ENCODE measurements at regions not wholly inside any gene's neighbourhood (a gene's known extent, or its start where the extent isn't known, plus 50 kb on each side); places are given as distances from the start of the nearest gene placed in this dataset.

DNA sequence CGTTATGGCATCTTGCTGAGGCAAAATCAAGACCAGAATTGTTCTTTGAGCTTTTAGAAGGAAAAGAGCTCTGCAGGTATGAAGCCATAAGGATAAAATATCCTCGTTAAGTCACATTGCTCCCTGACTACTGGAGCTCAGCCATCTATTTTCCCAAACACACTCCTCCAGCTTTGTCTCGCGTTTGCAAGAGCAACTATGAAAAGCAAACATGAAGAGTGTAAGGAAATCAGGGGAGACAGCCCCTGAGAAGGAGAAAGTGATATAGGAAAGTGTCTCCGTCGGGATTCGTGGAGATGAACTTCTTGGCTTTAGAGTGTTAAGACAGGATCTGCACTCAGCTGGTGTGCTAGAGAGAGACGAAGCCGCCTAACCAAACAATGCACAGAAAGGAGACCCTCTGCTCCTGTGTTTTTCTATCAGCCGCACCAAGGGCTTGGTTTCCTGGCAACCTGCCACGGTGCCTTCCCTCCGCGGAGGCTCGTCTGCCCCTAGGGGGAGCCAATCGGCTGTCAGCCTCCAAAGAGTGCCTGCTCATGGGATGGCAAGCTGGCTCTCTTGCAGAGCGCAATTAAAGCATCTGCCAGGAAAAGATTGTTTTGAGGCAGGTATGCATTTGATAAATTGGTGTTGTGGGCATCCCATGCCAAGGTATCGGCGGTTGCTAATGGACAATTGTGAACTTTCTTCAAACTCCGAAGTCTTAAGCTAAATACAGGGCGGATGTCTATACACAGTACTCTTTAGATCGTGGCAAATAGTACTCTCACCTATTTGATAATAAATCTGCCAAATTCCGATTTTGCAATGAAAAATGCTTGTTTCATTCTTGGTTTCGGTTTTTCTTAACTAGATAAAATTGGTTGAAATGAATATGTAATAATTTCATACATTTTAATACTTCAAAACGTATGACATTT lies 603.2 kb downstream of the RNF144B start:
- Histone ChIP-seq H3K4me3 (peak overlapping the region in 1 of 4 donors; percentile 23), H3K27me3 (no peaks in the 10 kb centered on the region), H3K4me1 (peaks cover 0 to 6% (median 3%) of the 10 kb centered on the region in 4 donors), H3K27ac (no peak overlapping the region), H3K36me3 (no peaks in the 10 kb centered on the region), H3K9me3 (no peaks in the 10 kb centered on the region)
- peak in 5 of 6 experiments; percentile 23 to 56 (median 51) for TF ChIP-seq CTCF (IDR thresholded peaks at IDR 0.05)
- TF ChIP-seq POLR2A (IDR thresholded peaks at IDR 0.05), result no peak
- 28 to 30% methylated on average over 23 to 24 of the region's 24 CpGs for WGBS, 2 donors
- ATAC-seq (ENCODE audit: low FRiP score in 2 of 2) (peak; percentile 56 to 66), DNase-seq (peak; percentile 58 to 68)

GRCh38 chr6:18997375-18997826 lies 610.3 kb downstream of the RNF144B start:
- no peaks in the 10 kb centered on the region for H3K4me1 ChIP-seq
- WGBS, 2 donors, result 25 to 31% methylated on average over 2 of the region's 2 CpGs
- no peaks in the 10 kb centered on the region for H3K27me3 ChIP-seq
- TF ChIP-seq CTCF (IDR thresholded peaks at IDR 0.05) (peak in 3 of 6 experiments; percentile 34 to 56 (median 45)), EP300 (IDR thresholded peaks at IDR 0.05) (no peak), POLR2A (IDR thresholded peaks at IDR 0.05) (no peak), POLR2AphosphoS5 (IDR thresholded peaks at IDR 0.05) (no peak)
- H3K9me3 ChIP-seq, result no peaks in the 10 kb centered on the region
- no peak overlapping the region for H3K27ac ChIP-seq
- ATAC-seq (ENCODE audit: low FRiP score in 2 of 2), result peak; percentile 56 to 74
- H3K4me3 ChIP-seq, result no peak overlapping the region
- no peaks in the 10 kb centered on the region for H3K36me3 ChIP-seq
- DNase-seq, result no peak

- TF ChIP-seq EP300 (IDR thresholded peaks at IDR 0.05), result no peak
- no peak for TF ChIP-seq CTCF (IDR thresholded peaks at IDR 0.05)
- TF ChIP-seq POLR2A (IDR thresholded peaks at IDR 0.05), result no peak
- no peak for TF ChIP-seq POLR2AphosphoS5 (IDR thresholded peaks at IDR 0.05)
- H3K4me1 ChIP-seq, result no peaks in the 10 kb centered on the region
- H3K27me3 ChIP-seq, result no peaks in the 10 kb centered on the region
- H3K4me3 ChIP-seq, result no peak overlapping the region
- DNase-seq (no peak), ATAC-seq (ENCODE audit: low FRiP score in 2 of 2) (no peak)
- no peak overlapping the region for H3K27ac ChIP-seq
- no peaks in the 10 kb centered on the region for H3K9me3 ChIP-seq
- no peaks in the 10 kb centered on the region for H3K36me3 ChIP-seq
- WGBS, 2 donors, result 41 to 64% methylated on average over 1 of the region's 1 CpG
Observed at GRCh38 chr6:19002976-19003560, 615.9 kb downstream of the RNF144B start.

GRCh38 chr6:19004176-19004575 lies 617.0 kb downstream of the RNF144B start:
- no peaks in the 10 kb centered on the region for H3K27me3 ChIP-seq
- H3K36me3 ChIP-seq, result no peaks in the 10 kb centered on the region
- no peak for TF ChIP-seq POLR2A (IDR thresholded peaks at IDR 0.05)
- no peak for TF ChIP-seq CTCF (IDR thresholded peaks at IDR 0.05)
- TF ChIP-seq EP300 (IDR thresholded peaks at IDR 0.05), result no peak
- no peak for TF ChIP-seq POLR2AphosphoS5 (IDR thresholded peaks at IDR 0.05)
- ATAC-seq (ENCODE audit: low FRiP score in 2 of 2), result no peak
- no peaks in the 10 kb centered on the region for H3K4me1 ChIP-seq
- H3K9me3 ChIP-seq, result no peaks in the 10 kb centered on the region
- no peak for DNase-seq
- no peak overlapping the region for H3K27ac ChIP-seq
- WGBS, 2 donors, result 81 to 86% methylated on average over 4 of the region's 4 CpGs
- no peak overlapping the region for H3K4me3 ChIP-seq

Measured in upper lobe of left lung (tissue), 6 donors.